ENCODE measurements at regions not wholly inside any gene's neighbourhood (a gene's known extent, or its start where the extent isn't known, plus 50 kb on each side); places are given as distances from the start of the nearest gene placed in this dataset.
"Not testable (repeated sequence)": the region's sequence is repeated elsewhere in the genome, so short reads cannot be mapped to it uniquely, and the experiment has no call there.

DNA sequence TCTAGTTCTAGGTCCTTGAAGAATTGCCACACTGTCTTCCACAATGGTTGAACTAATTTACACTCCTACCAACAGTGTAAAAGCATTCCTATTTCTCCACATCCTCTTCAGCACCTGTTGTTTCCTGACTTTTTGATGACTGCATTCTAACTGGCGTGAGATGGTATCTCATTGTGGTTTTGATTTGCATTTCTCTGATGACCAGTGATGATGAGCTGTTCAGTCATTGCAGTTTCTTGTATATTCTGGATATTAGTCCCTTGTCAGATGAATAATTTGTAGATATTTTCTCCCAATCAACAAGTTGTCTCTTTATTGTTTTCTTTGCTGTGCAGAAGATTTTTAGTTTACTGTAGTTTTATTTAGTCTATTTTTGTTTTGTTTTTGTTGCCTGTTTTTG lies 812.3 kb upstream of the ACO1 start:
- TF ChIP-seq, protein P1, sequence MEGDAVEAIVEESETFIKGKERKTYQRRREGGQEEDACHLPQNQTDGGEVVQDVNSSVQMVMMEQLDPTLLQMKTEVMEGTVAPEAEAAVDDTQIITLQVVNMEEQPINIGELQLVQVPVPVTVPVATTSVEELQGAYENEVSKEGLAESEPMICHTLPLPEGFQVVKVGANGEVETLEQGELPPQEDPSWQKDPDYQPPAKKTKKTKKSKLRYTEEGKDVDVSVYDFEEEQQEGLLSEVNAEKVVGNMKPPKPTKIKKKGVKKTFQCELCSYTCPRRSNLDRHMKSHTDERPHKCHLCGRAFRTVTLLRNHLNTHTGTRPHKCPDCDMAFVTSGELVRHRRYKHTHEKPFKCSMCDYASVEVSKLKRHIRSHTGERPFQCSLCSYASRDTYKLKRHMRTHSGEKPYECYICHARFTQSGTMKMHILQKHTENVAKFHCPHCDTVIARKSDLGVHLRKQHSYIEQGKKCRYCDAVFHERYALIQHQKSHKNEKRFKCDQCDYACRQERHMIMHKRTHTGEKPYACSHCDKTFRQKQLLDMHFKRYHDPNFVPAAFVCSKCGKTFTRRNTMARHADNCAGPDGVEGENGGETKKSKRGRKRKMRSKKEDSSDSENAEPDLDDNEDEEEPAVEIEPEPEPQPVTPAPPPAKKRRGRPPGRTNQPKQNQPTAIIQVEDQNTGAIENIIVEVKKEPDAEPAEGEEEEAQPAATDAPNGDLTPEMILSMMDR (tag by site-specific recombination; IDR thresholded peaks at IDR 0.05): not testable (repeated sequence)
- TF ChIP-seq, protein P2, sequence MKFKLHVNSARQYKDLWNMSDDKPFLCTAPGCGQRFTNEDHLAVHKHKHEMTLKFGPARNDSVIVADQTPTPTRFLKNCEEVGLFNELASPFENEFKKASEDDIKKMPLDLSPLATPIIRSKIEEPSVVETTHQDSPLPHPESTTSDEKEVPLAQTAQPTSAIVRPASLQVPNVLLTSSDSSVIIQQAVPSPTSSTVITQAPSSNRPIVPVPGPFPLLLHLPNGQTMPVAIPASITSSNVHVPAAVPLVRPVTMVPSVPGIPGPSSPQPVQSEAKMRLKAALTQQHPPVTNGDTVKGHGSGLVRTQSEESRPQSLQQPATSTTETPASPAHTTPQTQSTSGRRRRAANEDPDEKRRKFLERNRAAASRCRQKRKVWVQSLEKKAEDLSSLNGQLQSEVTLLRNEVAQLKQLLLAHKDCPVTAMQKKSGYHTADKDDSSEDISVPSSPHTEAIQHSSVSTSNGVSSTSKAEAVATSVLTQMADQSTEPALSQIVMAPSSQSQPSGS (tag by site-specific recombination; IDR thresholded peaks at IDR 0.05; ENCODE audit: low read depth): not testable (repeated sequence)
- not testable (repeated sequence) for TF ChIP-seq GFI1B, ZNF600, ZNF121 (tag by site-specific recombination; IDR thresholded peaks at IDR 0.05)
- TF ChIP-seq, protein P3, sequence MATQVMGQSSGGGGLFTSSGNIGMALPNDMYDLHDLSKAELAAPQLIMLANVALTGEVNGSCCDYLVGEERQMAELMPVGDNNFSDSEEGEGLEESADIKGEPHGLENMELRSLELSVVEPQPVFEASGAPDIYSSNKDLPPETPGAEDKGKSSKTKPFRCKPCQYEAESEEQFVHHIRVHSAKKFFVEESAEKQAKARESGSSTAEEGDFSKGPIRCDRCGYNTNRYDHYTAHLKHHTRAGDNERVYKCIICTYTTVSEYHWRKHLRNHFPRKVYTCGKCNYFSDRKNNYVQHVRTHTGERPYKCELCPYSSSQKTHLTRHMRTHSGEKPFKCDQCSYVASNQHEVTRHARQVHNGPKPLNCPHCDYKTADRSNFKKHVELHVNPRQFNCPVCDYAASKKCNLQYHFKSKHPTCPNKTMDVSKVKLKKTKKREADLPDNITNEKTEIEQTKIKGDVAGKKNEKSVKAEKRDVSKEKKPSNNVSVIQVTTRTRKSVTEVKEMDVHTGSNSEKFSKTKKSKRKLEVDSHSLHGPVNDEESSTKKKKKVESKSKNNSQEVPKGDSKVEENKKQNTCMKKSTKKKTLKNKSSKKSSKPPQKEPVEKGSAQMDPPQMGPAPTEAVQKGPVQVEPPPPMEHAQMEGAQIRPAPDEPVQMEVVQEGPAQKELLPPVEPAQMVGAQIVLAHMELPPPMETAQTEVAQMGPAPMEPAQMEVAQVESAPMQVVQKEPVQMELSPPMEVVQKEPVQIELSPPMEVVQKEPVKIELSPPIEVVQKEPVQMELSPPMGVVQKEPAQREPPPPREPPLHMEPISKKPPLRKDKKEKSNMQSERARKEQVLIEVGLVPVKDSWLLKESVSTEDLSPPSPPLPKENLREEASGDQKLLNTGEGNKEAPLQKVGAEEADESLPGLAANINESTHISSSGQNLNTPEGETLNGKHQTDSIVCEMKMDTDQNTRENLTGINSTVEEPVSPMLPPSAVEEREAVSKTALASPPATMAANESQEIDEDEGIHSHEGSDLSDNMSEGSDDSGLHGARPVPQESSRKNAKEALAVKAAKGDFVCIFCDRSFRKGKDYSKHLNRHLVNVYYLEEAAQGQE (tag by site-specific recombination; IDR thresholded peaks at IDR 0.05): not testable (repeated sequence)

All from HEK293 (cell line).